ENCODE measurements at regions not wholly inside any gene's neighbourhood (a gene's known extent, or its start where the extent isn't known, plus 50 kb on each side); places are given as distances from the start of the nearest gene placed in this dataset.

- TF ChIP-seq CTCF (IDR thresholded peaks at IDR 0.05): no peak
- no peak for TF ChIP-seq POLR2A (IDR thresholded peaks at IDR 0.05)
These were observed 75.2 kb upstream of the ZCCHC2 start for GRCh38 chr18:62447652-62448051.

All from vagina (tissue), 2 donors.